Endothelial cell of umbilical vein (primary cell): ENCODE measurements at regions not wholly inside any gene's neighbourhood (a gene's known extent, or its start where the extent isn't known, plus 50 kb on each side); places are given as distances from the start of the nearest gene placed in this dataset.

Source experiments
- CTCF ChIP-seq, 2 donors: IDR thresholded peaks; 1 replicate in 1 of 2; 2 replicates in 1 of 2; pipeline ENCODE4 v1.5.1; 2011; ENCODE audit warnings: low read length in 2 of 2, mild to moderate bottlenecking in 2 of 2, moderate library complexity in 2 of 2, control low read depth in 1 of 2, inconsistent platforms in 1 of 2, low read depth in 1 of 2; ENCODE audit not compliant: insufficient read depth in 1 of 2; ENCODE audit errors: extremely low read depth in 1 of 2
- JUN ChIP-seq: IDR thresholded peaks from 2 replicates; pipeline ENCODE4 v1.6.1; 2011; ENCODE audit warnings: borderline replicate concordance, low read depth; ENCODE audit not compliant: insufficient read length, insufficient read depth

GRCh38 chr1:56336982-56337381 lies 242.4 kb downstream of the PLPP3 start:
- TF ChIP-seq CTCF (IDR thresholded peaks at IDR 0.05; ENCODE audit: extremely low read depth in 1 of 2, insufficient read depth in 1 of 2, low read depth in 1 of 2, low read length in 2 of 2) (no peak), JUN (no peak)
